Activated CD4-positive, alpha-beta memory T cell treated with anti-CD3 and anti-CD28 coated beads for 36 hours (primary cell): ENCODE measurements at regions not wholly inside any gene's neighbourhood (a gene's known extent, or its start where the extent isn't known, plus 50 kb on each side); places are given as distances from the start of the nearest gene placed in this dataset.
"Not testable (repeated sequence)": the region's sequence is repeated elsewhere in the genome, so short reads cannot be mapped to it uniquely, and the experiment has no call there.

ENCODE experiments used
- CTCF ChIA-PET: fragments of 350-600 bp; sonication (Branson Sonifier 250); formaldehyde crosslinking; loops from one replicate; lab custom pipeline; 2021; ENCODE audit warnings: antibody characterized with exemption, inconsistent platforms; lab: Charles Lee
- POLR2A ChIA-PET: fragments of 350-600 bp; sonication (Branson Sonifier 250); formaldehyde crosslinking; loops from one replicate; lab custom pipeline; 2021; ENCODE audit warnings: antibody characterized with exemption; lab: Charles Lee
- DNase-seq: peaks from one replicate; pipeline ENCODE4 v3.0.0-alpha.2; 2020
- H3K27ac Mint-ChIP-seq: one replicate; pipeline ENCODE4 v1.8.0; 2021; ENCODE audit warnings: mixed read lengths
- H3K27me3 Mint-ChIP-seq: one replicate; pipeline ENCODE4 v1.8.0; 2021; ENCODE audit warnings: mixed read lengths
- H3K36me3 Mint-ChIP-seq: one replicate; pipeline ENCODE4 v1.8.0; 2021; ENCODE audit warnings: mixed read lengths
- H3K4me1 Mint-ChIP-seq: one replicate; pipeline ENCODE4 v1.8.0; 2021; ENCODE audit warnings: low read depth, mixed read lengths
- H3K4me3 Mint-ChIP-seq: one replicate; pipeline ENCODE4 v1.8.0; 2021; ENCODE audit warnings: mild to moderate bottlenecking, mixed read lengths
- H3K9me3 Mint-ChIP-seq: one replicate; pipeline ENCODE4 v1.8.0; 2021; ENCODE audit warnings: mixed read lengths
- intact Hi-C: fragments of 100-400 bp; cut with micrococcal nuclease; formaldehyde crosslinking; loops from one replicate; pipeline ENCODE4 v1.15.1; 2023

- H3K36me3 Mint-ChIP-seq, POLR2A ChIA-PET, DNase-seq, H3K9me3 Mint-ChIP-seq, CTCF ChIA-PET, H3K27me3 Mint-ChIP-seq, H3K4me1 Mint-ChIP-seq, H3K4me3 Mint-ChIP-seq, H3K27ac Mint-ChIP-seq, intact Hi-C loops: not testable (repeated sequence)
These were observed 52.0 kb downstream of the SYT15B start for GRCh38 chr10:47711428-47711827.

DNA sequence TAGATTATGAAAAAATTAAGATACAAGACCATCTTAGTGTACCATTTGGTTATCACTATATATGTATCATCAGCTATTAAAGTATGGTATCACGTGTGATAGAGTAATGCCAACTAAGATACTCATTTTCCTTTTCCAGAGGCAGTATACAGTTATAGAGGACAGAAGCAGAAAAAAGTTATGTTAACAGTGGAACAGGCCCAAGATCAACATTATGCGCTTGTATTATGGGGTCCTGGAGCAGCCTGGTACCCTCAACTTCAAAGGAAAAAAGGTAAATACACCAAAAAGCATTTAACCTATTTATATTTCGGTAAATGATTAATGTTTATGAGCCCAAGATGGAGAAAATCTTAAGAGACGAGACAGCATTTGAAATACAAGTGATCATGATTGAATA is 52.9 kb downstream of the SYT15B start:
- H3K27me3 Mint-ChIP-seq, H3K27ac Mint-ChIP-seq, intact Hi-C loops, H3K4me1 Mint-ChIP-seq, H3K4me3 Mint-ChIP-seq, CTCF ChIA-PET, H3K36me3 Mint-ChIP-seq, H3K9me3 Mint-ChIP-seq, POLR2A ChIA-PET, DNase-seq: not testable (repeated sequence)

DNA sequence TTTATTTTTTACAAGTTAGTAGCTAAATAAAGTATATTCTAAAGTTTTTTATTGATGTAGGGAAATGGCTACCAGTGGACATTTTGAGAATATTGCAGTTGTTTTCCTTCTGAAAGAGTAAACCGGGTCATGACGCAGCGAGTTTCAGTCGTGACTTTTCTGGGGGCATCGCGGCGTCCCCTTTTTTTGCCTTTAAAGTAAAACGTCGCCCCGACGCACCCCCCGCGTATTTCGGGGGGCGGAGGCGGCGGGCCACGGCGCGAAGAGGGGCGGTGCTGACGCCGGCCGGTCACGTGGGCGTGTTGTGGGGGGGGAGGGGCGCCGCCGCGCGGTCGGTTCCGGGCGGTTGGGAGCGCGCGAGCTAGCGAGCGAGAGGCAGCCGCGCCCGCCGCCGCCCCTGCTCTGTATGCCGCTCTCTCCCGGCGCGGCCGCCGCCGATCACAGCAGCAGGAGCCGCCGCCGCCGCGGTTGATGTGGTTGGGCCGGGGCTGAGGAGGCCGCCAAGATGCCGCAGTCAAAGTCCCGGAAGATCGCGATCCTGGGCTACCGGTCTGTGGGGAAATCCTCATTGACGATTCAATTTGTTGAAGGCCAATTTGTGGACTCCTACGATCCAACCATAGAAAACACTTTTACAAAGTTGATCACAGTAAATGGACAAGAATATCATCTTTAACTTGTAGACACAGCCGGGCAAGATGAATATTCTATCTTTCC is 57.5 kb downstream of the SYT15B start:
- CTCF ChIA-PET, H3K9me3 Mint-ChIP-seq, H3K4me1 Mint-ChIP-seq, H3K36me3 Mint-ChIP-seq, POLR2A ChIA-PET, intact Hi-C loops, H3K27ac Mint-ChIP-seq, H3K27me3 Mint-ChIP-seq: not testable (repeated sequence)
- H3K4me3 Mint-ChIP-seq, result peak overlapping the region; percentile 48
- peak; percentile 84 for DNase-seq

DNA sequence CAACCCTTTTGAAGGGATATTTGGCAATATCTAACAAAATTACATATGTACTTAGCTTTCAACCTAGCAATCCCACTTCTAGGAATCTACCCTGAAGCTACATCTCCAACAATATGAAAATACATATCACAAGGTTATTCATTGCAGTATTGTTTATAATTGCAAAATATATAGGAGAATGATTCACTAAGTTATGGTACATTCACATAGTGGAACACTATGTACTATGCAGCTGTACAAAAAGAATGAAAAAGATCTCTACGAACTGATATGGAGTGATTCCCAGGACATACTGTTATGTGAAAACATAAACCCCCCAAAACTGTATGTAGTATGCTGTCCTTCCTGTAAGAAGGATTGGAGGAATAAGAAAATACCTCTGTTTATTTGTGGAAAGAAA is 62.1 kb downstream of the SYT15B start:
- POLR2A ChIA-PET, H3K4me3 Mint-ChIP-seq, H3K4me1 Mint-ChIP-seq, H3K27me3 Mint-ChIP-seq, H3K36me3 Mint-ChIP-seq, H3K27ac Mint-ChIP-seq, DNase-seq, CTCF ChIA-PET, H3K9me3 Mint-ChIP-seq, intact Hi-C loops: not testable (repeated sequence)

- H3K36me3 Mint-ChIP-seq, H3K27ac Mint-ChIP-seq, DNase-seq, CTCF ChIA-PET, H3K4me3 Mint-ChIP-seq, POLR2A ChIA-PET, intact Hi-C loops, H3K9me3 Mint-ChIP-seq, H3K4me1 Mint-ChIP-seq, H3K27me3 Mint-ChIP-seq: not testable (repeated sequence)
These were observed 63.5 kb downstream of the SYT15B start for GRCh38 chr10:47699854-47700253.

GRCh38 chr10:47696170-47696569 is 67.2 kb downstream of the SYT15B start:
- H3K27ac Mint-ChIP-seq, H3K4me1 Mint-ChIP-seq, H3K9me3 Mint-ChIP-seq, H3K36me3 Mint-ChIP-seq, CTCF ChIA-PET, DNase-seq, H3K27me3 Mint-ChIP-seq, POLR2A ChIA-PET, H3K4me3 Mint-ChIP-seq, intact Hi-C loops: not testable (repeated sequence)

GRCh38 chr10:47695149-47695548 is 68.2 kb downstream of the SYT15B start:
- H3K4me1 Mint-ChIP-seq, H3K36me3 Mint-ChIP-seq, POLR2A ChIA-PET, H3K27me3 Mint-ChIP-seq, intact Hi-C loops, DNase-seq, H3K9me3 Mint-ChIP-seq, H3K4me3 Mint-ChIP-seq, CTCF ChIA-PET, H3K27ac Mint-ChIP-seq: not testable (repeated sequence)

DNA sequence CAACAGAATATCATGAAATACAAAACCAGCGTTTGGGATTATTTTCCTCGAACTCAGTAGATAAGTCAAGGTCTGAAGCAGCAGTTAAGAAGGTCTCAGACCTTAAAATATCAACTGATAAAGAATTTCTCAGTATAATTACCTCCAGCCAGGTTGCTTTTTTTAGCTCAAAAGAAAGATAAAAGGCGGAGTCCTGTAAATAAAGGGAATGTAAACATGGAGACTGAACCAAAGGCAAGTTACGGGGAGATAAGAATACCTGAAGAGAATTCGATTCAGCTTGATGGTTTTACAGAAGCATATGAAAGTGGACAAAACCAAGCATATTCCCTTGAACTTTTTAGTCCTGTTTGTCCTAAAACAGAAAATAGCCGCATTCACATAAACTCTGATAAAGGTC is 73.1 kb downstream of the SYT15B start:
- not testable (repeated sequence) for H3K4me3 Mint-ChIP-seq

DNA sequence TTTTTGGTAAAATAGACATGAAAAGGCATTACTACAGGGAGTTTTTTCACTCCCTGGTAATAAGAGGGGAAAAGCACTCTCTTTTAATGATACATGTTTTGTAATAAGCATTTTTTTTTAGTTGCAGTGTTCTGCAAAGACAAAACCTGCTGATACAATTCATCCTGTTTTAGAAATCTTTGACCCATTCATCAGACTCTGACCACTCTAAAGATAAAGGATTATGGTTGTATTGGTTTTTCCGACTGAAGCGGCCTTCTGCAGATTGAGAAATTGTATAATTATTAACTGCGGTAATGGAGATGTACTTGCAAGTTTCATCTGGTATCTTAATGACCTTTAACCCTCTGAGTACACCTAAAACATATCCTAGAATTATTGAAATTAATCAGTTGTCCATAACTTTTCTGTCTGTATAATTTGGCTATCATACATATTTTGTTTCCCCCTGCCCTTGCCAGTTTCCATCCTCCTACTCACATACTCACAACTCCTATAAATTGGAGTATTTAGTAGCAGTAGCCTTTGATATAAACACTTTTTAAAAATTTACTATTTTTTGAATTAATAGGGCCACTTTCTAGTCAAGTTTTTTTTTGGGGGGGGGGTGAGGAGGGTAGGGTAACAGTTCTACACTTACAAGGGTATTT is 79.4 kb downstream of the SYT15B start:
- H3K9me3 Mint-ChIP-seq, CTCF ChIA-PET, H3K36me3 Mint-ChIP-seq, H3K27me3 Mint-ChIP-seq, H3K4me1 Mint-ChIP-seq, DNase-seq, POLR2A ChIA-PET, H3K27ac Mint-ChIP-seq, H3K4me3 Mint-ChIP-seq, intact Hi-C loops: not testable (repeated sequence)

More for the DNA sequence above, 73.1 kb downstream of the SYT15B start:
- CTCF ChIA-PET, POLR2A ChIA-PET, H3K4me1 Mint-ChIP-seq, DNase-seq, H3K27ac Mint-ChIP-seq, intact Hi-C loops, H3K27me3 Mint-ChIP-seq, H3K9me3 Mint-ChIP-seq, H3K36me3 Mint-ChIP-seq: not testable (repeated sequence)

DNA sequence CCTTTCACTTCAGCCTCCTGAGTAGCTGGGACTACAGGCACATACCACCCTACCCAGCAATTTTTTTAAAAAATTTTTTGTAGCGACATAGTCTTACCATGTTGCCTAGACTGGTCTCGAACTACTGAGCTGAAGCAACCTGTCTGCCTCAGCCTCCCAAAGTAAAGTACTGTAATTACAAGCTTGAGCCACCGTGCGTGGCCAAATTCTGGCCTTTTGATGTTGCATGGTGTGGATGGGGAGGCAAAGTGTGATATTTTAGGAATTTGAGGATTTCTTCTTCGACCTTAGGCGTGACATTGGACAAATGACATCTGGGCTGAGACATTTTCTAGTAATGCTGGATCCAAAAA is 81.8 kb downstream of the SYT15B start:
- POLR2A ChIA-PET, DNase-seq, H3K4me3 Mint-ChIP-seq, H3K9me3 Mint-ChIP-seq, H3K4me1 Mint-ChIP-seq, H3K36me3 Mint-ChIP-seq, CTCF ChIA-PET, H3K27ac Mint-ChIP-seq, intact Hi-C loops, H3K27me3 Mint-ChIP-seq: not testable (repeated sequence)

DNA sequence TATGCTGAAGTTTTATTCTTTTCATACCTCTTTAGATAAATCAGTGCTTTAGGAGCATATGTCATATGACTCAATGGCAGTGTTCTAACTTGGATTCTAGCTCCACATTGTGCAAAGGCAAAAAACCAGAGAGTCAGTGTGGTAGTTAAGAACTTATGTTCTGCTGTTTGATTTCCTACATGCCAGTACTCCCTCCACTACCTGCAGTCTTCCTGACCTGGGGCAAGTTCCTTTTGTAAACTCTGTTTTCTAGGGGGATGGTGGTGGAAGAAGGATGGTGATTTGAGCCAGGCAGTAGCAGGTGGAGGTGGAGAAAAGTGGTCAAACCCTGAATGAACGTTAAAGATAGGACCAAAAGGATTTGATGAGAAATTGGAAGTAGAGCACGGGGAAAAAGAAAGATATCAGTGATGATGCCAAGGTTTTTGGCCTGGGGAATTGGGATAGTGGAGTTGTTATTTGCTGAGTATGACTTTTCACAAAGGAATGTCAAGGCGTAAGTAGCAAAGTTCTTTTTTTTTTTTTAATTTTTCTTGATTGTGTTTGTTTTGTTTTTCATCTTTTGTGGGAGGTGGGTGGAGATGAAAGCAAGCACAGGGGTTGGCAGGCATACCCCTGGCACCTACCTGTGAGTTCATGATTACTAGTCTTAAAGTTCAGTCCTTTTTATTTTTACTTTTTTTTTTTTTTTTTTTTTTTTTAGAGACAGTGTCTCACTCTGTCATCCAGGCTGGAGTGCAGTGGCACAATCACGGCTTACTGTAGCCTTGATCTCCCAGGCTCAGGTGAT is 82.3 kb downstream of the SYT15B start:
- H3K27ac Mint-ChIP-seq, intact Hi-C loops, H3K4me3 Mint-ChIP-seq, H3K27me3 Mint-ChIP-seq, H3K9me3 Mint-ChIP-seq, POLR2A ChIA-PET, CTCF ChIA-PET, DNase-seq, H3K36me3 Mint-ChIP-seq, H3K4me1 Mint-ChIP-seq: not testable (repeated sequence)

GRCh38 chr10:47676102-47676501 is 87.3 kb downstream of the SYT15B start:
- H3K27me3 Mint-ChIP-seq, H3K4me1 Mint-ChIP-seq, H3K4me3 Mint-ChIP-seq, CTCF ChIA-PET, POLR2A ChIA-PET, DNase-seq, H3K9me3 Mint-ChIP-seq, H3K27ac Mint-ChIP-seq, H3K36me3 Mint-ChIP-seq, intact Hi-C loops: not testable (repeated sequence)
